GM12872 (cell line): ENCODE measurements at regions not wholly inside any gene's neighbourhood (a gene's known extent, or its start where the extent isn't known, plus 50 kb on each side); places are given as distances from the start of the nearest gene placed in this dataset.

Experiments
- TF ChIP-seq, protein P1 (sequence below): IDR thresholded peaks from 3 replicates; pipeline ENCODE4 v1.5.1; 2011; ENCODE audit warnings: low read depth, mild to moderate bottlenecking, low read length, moderate library complexity; ENCODE audit not compliant: insufficient read depth

GRCh38 chr17:72468841-72469240 is 348.0 kb downstream of the SOX9 start:
- TF ChIP-seq, protein P1, sequence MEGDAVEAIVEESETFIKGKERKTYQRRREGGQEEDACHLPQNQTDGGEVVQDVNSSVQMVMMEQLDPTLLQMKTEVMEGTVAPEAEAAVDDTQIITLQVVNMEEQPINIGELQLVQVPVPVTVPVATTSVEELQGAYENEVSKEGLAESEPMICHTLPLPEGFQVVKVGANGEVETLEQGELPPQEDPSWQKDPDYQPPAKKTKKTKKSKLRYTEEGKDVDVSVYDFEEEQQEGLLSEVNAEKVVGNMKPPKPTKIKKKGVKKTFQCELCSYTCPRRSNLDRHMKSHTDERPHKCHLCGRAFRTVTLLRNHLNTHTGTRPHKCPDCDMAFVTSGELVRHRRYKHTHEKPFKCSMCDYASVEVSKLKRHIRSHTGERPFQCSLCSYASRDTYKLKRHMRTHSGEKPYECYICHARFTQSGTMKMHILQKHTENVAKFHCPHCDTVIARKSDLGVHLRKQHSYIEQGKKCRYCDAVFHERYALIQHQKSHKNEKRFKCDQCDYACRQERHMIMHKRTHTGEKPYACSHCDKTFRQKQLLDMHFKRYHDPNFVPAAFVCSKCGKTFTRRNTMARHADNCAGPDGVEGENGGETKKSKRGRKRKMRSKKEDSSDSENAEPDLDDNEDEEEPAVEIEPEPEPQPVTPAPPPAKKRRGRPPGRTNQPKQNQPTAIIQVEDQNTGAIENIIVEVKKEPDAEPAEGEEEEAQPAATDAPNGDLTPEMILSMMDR = no peak

- TF ChIP-seq, protein P1 = no peak
These were observed 349.4 kb downstream of the SOX9 start for GRCh38 chr17:72470121-72470705.

GRCh38 chr17:72470734-72471133 is 349.9 kb downstream of the SOX9 start:
- TF ChIP-seq, protein P1 = no peak

GRCh38 chr17:72471296-72471695 is 350.5 kb downstream of the SOX9 start:
- TF ChIP-seq, protein P1 = no peak

- TF ChIP-seq, protein P1 = no peak
These were observed 351.3 kb downstream of the SOX9 start for GRCh38 chr17:72472106-72472505.

GRCh38 chr17:72474243-72474642 is 353.4 kb downstream of the SOX9 start:
- TF ChIP-seq, protein P1 = no peak

GRCh38 chr17:72474719-72475477 is 354.1 kb downstream of the SOX9 start:
- TF ChIP-seq, protein P1 = no peak
